ENCODE measurements at regions not wholly inside any gene's neighbourhood (a gene's known extent, or its start where the extent isn't known, plus 50 kb on each side); places are given as distances from the start of the nearest gene placed in this dataset.

- CTCF ChIA-PET (ENCODE audit: unreplicated experiment) = no interaction called here
- BruUV-seq (replicated peaks) = no TSS peak
Observed at GRCh38 chr2:40937284-40937683, 485.4 kb upstream of the SLC8A1 start.

GRCh38 chr2:40953341-40953740, 501.5 kb upstream of the SLC8A1 start:
- TF ChIP-seq CTCF (conservative IDR thresholded peaks at IDR 0.05; ENCODE audit: low read length) (no peak), EZH2phosphoT487 (IDR thresholded peaks at IDR 0.05; ENCODE audit: borderline replicate concordance, low read depth, low read length) (no peak)
- H4K20me1 ChIP-seq (ENCODE audit: insufficient read depth, low read length) = no peaks in the 10 kb centered on the region
- no peaks in the 10 kb centered on the region for H3K36me3 ChIP-seq (ENCODE audit: insufficient read depth, low read length)
- H3K27ac ChIP-seq (ENCODE audit: low read depth, low read length, poor library complexity, severe bottlenecking) = no peak overlapping the region
- no peak overlapping the region for H3K4me3 ChIP-seq (ENCODE audit: low read depth, low read length, poor library complexity, severe bottlenecking)
- no peak for DNase-seq (ENCODE audit: low spot score)
- intact Hi-C loops (cut with micrococcal nuclease; ENCODE audit: unreplicated experiment) = no loop called here
- no peak overlapping the region for H2AFZ ChIP-seq (ENCODE audit: low read length)
- ChIA-PET POLR2A (interaction anchor here (0.7 kb wide), 1 partner anchor 435 kb away, joined by 3 read pairs; no protein-coding TSS in a partner anchor), CTCF (ENCODE audit: unreplicated experiment) (no interaction called here)
- H3K79me2 ChIP-seq (ENCODE audit: insufficient read depth, low read depth, low read length) = no peaks in the 10 kb centered on the region
- H3K4me2 ChIP-seq (ENCODE audit: low read length) = no peak overlapping the region
- H3K4me1 ChIP-seq (ENCODE audit: insufficient read depth, low read length, poor library complexity, severe bottlenecking) = peaks cover 5% of the 10 kb centered on the region
- no TSS peak for BruUV-seq (replicated peaks)
- no peaks in the 10 kb centered on the region for H3K9me2 ChIP-seq (ENCODE audit: insufficient read depth, low read length)
- H3K9me3 ChIP-seq (ENCODE audit: low read length) = no peaks in the 10 kb centered on the region; the same call in 1 of the 2 replicates

More at GRCh38 chr2:40937284-40937683, 485.4 kb upstream of the SLC8A1 start:
- POLR2A ChIA-PET = interaction anchor here (0.9 kb wide), 1 partner anchor 209 kb away, joined by 3 read pairs; no protein-coding TSS in a partner anchor
- H3K4me1 ChIP-seq (ENCODE audit: insufficient read depth, low read length, poor library complexity, severe bottlenecking) = no peaks in the 10 kb centered on the region
- H3K4me2 ChIP-seq (ENCODE audit: low read length) = no peak overlapping the region
- no peaks in the 10 kb centered on the region for H3K9me3 ChIP-seq (ENCODE audit: low read length)
- intact Hi-C loops (cut with micrococcal nuclease; ENCODE audit: unreplicated experiment) = no loop called here
- no peak overlapping the region for H3K4me3 ChIP-seq (ENCODE audit: low read depth, low read length, poor library complexity, severe bottlenecking)
- H4K20me1 ChIP-seq (ENCODE audit: insufficient read depth, low read length) = no peaks in the 10 kb centered on the region
- no peak for DNase-seq (ENCODE audit: low spot score)
- no peaks in the 10 kb centered on the region for H3K79me2 ChIP-seq (ENCODE audit: insufficient read depth, low read depth, low read length)
- no peak overlapping the region for H3K27ac ChIP-seq (ENCODE audit: low read depth, low read length, poor library complexity, severe bottlenecking)
- H3K9me2 ChIP-seq (ENCODE audit: insufficient read depth, low read length) = no peaks in the 10 kb centered on the region
- TF ChIP-seq EZH2phosphoT487 (IDR thresholded peaks at IDR 0.05; ENCODE audit: borderline replicate concordance, low read depth, low read length) (no peak), CTCF (conservative IDR thresholded peaks at IDR 0.05; ENCODE audit: low read length) (no peak)
- no peak overlapping the region for H2AFZ ChIP-seq (ENCODE audit: low read length)
- no peaks in the 10 kb centered on the region for H3K36me3 ChIP-seq (ENCODE audit: insufficient read depth, low read length)

GRCh38 chr2:40955042-40955441, 503.2 kb upstream of the SLC8A1 start:
- Histone ChIP-seq H3K79me2 (ENCODE audit: insufficient read depth, low read depth, low read length) (no peaks in the 10 kb centered on the region), H3K4me1 (ENCODE audit: insufficient read depth, low read length, poor library complexity, severe bottlenecking) (peaks cover 5% of the 10 kb centered on the region), H3K36me3 (ENCODE audit: insufficient read depth, low read length) (no peaks in the 10 kb centered on the region), H3K9me3 (ENCODE audit: low read length) (no peaks in the 10 kb centered on the region; the same call in 1 of the 2 replicates), H3K4me3 (ENCODE audit: low read depth, low read length, poor library complexity, severe bottlenecking) (no peak overlapping the region), H3K27ac (ENCODE audit: low read depth, low read length, poor library complexity, severe bottlenecking) (no peak overlapping the region), H4K20me1 (ENCODE audit: insufficient read depth, low read length) (no peaks in the 10 kb centered on the region), H3K4me2 (ENCODE audit: low read length) (no peak overlapping the region), H2AFZ (ENCODE audit: low read length) (no peak overlapping the region), H3K9me2 (ENCODE audit: insufficient read depth, low read length) (no peaks in the 10 kb centered on the region)
- TF ChIP-seq EZH2phosphoT487 (IDR thresholded peaks at IDR 0.05; ENCODE audit: borderline replicate concordance, low read depth, low read length) (no peak), CTCF (conservative IDR thresholded peaks at IDR 0.05; ENCODE audit: low read length) (no peak)
- POLR2A ChIA-PET = interaction anchor here (0.7 to 1.3 kb wide), 3 partner anchors 11 to 35 kb away, joined by 3 to 5 read pairs (median 3); no protein-coding TSS in a partner anchor
- BruUV-seq (replicated peaks) = no TSS peak
- DNase-seq (ENCODE audit: low spot score) = no peak
- intact Hi-C loops (cut with micrococcal nuclease; ENCODE audit: unreplicated experiment) = no loop called here
- CTCF ChIA-PET (ENCODE audit: unreplicated experiment) = no interaction called here
